ENCODE measurements at regions not wholly inside any gene's neighbourhood (a gene's known extent, or its start where the extent isn't known, plus 50 kb on each side); places are given as distances from the start of the nearest gene placed in this dataset.

DNA sequence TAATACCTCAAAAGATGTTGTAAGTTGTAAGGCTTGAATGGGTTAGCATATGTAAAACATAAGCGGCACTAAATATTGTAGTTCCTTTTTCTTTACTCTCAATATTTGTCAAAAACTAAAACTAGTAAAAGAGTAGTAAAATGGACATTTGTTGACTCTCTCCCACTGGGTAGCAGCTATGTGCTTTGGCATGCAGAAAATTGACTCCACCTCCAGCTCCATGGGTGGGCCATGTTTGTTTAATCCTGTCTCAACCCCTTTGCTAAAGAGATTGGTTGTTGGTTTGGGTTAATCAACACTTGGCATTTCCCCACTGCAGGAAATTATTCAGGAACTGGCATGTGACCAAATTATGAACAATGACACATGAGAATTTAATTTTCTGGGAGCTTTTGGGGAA is 114.8 kb downstream of the EOMES start:
- no peak for TF ChIP-seq POLR2A (IDR thresholded peaks at IDR 0.05)
- TF ChIP-seq, protein P1, sequence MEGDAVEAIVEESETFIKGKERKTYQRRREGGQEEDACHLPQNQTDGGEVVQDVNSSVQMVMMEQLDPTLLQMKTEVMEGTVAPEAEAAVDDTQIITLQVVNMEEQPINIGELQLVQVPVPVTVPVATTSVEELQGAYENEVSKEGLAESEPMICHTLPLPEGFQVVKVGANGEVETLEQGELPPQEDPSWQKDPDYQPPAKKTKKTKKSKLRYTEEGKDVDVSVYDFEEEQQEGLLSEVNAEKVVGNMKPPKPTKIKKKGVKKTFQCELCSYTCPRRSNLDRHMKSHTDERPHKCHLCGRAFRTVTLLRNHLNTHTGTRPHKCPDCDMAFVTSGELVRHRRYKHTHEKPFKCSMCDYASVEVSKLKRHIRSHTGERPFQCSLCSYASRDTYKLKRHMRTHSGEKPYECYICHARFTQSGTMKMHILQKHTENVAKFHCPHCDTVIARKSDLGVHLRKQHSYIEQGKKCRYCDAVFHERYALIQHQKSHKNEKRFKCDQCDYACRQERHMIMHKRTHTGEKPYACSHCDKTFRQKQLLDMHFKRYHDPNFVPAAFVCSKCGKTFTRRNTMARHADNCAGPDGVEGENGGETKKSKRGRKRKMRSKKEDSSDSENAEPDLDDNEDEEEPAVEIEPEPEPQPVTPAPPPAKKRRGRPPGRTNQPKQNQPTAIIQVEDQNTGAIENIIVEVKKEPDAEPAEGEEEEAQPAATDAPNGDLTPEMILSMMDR (IDR thresholded peaks at IDR 0.05): no peak

All from body of pancreas (tissue), 4 donors.